Activated CD8-positive, alpha-beta T cell treated with anti-CD3 and anti-CD28 coated beads for 36 hours (primary cell): ENCODE measurements at regions not wholly inside any gene's neighbourhood (a gene's known extent, or its start where the extent isn't known, plus 50 kb on each side); places are given as distances from the start of the nearest gene placed in this dataset.

Experiments
- ATAC-seq: fragments of 200-7000 bp; cut with Tn5 transposase; one replicate; pipeline ENCODE4 v1.10.0; 2021; ENCODE audit warnings: mild to moderate bottlenecking, moderate library complexity
- CTCF ChIA-PET: fragments of 350-600 bp; sonication (Branson Sonifier 250); formaldehyde crosslinking; loops from one replicate; lab custom pipeline; 2021; ENCODE audit warnings: antibody characterized with exemption; lab: Charles Lee
- POLR2A ChIA-PET: fragments of 350-600 bp; sonication (Branson Sonifier 250); formaldehyde crosslinking; loops from one replicate; lab custom pipeline; 2021; ENCODE audit warnings: antibody characterized with exemption; lab: Charles Lee
- DNase-seq: peaks from one replicate; pipeline ENCODE4 v3.0.0-alpha.2; 2020
- H3K27ac Mint-ChIP-seq: one replicate; pipeline ENCODE4 v1.8.0; 2021; ENCODE audit warnings: mild to moderate bottlenecking, mixed read lengths
- H3K27me3 Mint-ChIP-seq: one replicate; pipeline ENCODE4 v1.8.0; 2021; ENCODE audit warnings: mixed read lengths
- H3K36me3 Mint-ChIP-seq: one replicate; pipeline ENCODE4 v1.8.0; 2021; ENCODE audit warnings: low read depth, mixed read lengths
- H3K4me1 Mint-ChIP-seq: one replicate; pipeline ENCODE4 v1.8.0; 2021; ENCODE audit warnings: low read depth, mixed read lengths
- H3K4me3 Mint-ChIP-seq: one replicate; pipeline ENCODE4 v1.8.0; 2021; ENCODE audit warnings: mild to moderate bottlenecking, moderate library complexity, mixed read lengths
- H3K9me3 Mint-ChIP-seq: one replicate; pipeline ENCODE4 v1.8.0; 2021; ENCODE audit warnings: mixed read lengths
- CTCF ChIP-seq: fragments of 200-600 bp; IDR thresholded peaks from one replicate; pipeline ENCODE4 v1.8.0; 2022; ENCODE audit warnings: antibody characterized with exemption, mild to moderate bottlenecking
- intact Hi-C: fragments of 100-400 bp; cut with micrococcal nuclease; formaldehyde crosslinking; loops from one replicate; pipeline ENCODE4 v1.10.0; 2022

GRCh38 chr20:10965936-10966470 lies 292.2 kb upstream of the JAG1 start:
- Mint-ChIP-seq H3K27me3 (no peaks in the 10 kb centered on the region), H3K4me1 (no peaks in the 10 kb centered on the region), H3K27ac (no peak overlapping the region), H3K9me3 (no peaks in the 10 kb centered on the region), H3K4me3 (no peak overlapping the region), H3K36me3 (no peaks in the 10 kb centered on the region)
- no peak for DNase-seq
- ATAC-seq: no peak
- intact Hi-C loops: no loop called here
- ChIA-PET POLR2A (no interaction called here), CTCF (no interaction called here)
- TF ChIP-seq CTCF: no peak

GRCh38 chr20:10970109-10970508 lies 296.3 kb upstream of the JAG1 start:
- Mint-ChIP-seq H3K9me3 (no peaks in the 10 kb centered on the region), H3K27me3 (no peaks in the 10 kb centered on the region), H3K4me1 (no peaks in the 10 kb centered on the region), H3K27ac (no peak overlapping the region), H3K4me3 (no peak overlapping the region), H3K36me3 (no peaks in the 10 kb centered on the region)
- CTCF ChIA-PET: no interaction called here
- DNase-seq (no peak), ATAC-seq (no peak)
- intact Hi-C loops: no loop called here
- POLR2A ChIA-PET: no interaction called here
- TF ChIP-seq CTCF: no peak

GRCh38 chr20:10971096-10971495 lies 297.3 kb upstream of the JAG1 start:
- Mint-ChIP-seq H3K4me3 (no peak overlapping the region), H3K4me1 (no peaks in the 10 kb centered on the region), H3K9me3 (no peaks in the 10 kb centered on the region), H3K36me3 (no peaks in the 10 kb centered on the region), H3K27ac (no peak overlapping the region), H3K27me3 (peaks cover under 1% of the 10 kb centered on the region)
- no peak for TF ChIP-seq CTCF
- DNase-seq (no peak), ATAC-seq (no peak)
- ChIA-PET POLR2A (no interaction called here), CTCF (no interaction called here)
- intact Hi-C loops: no loop called here

- ChIA-PET CTCF (no interaction called here), POLR2A (no interaction called here)
- no peaks in the 10 kb centered on the region for H3K4me1 Mint-ChIP-seq
- peaks cover 1% of the 10 kb centered on the region for H3K27me3 Mint-ChIP-seq
- intact Hi-C loops: no loop called here
- H3K36me3 Mint-ChIP-seq: no peaks in the 10 kb centered on the region
- H3K9me3 Mint-ChIP-seq: no peaks in the 10 kb centered on the region
- H3K27ac Mint-ChIP-seq: no peak overlapping the region
- TF ChIP-seq CTCF: no peak
- ATAC-seq (no peak), DNase-seq (no peak)
- no peak overlapping the region for H3K4me3 Mint-ChIP-seq
Measured at GRCh38 chr20:10972219-10972860, 298.5 kb upstream of the JAG1 start.

- no peak for TF ChIP-seq CTCF
- no peak overlapping the region for H3K27ac Mint-ChIP-seq
- H3K36me3 Mint-ChIP-seq: no peaks in the 10 kb centered on the region
- H3K9me3 Mint-ChIP-seq: no peaks in the 10 kb centered on the region
- CTCF ChIA-PET: no interaction called here
- intact Hi-C loops: no loop called here
- no peak overlapping the region for H3K4me3 Mint-ChIP-seq
- H3K4me1 Mint-ChIP-seq: no peaks in the 10 kb centered on the region
- POLR2A ChIA-PET: no interaction called here
- DNase-seq (no peak), ATAC-seq (no peak)
- peaks cover 1% of the 10 kb centered on the region for H3K27me3 Mint-ChIP-seq
Measured at GRCh38 chr20:10976051-10976450, 302.3 kb upstream of the JAG1 start.
